Muscle layer of duodenum (tissue), 2 donors: ENCODE measurements at regions not wholly inside any gene's neighbourhood (a gene's known extent, or its start where the extent isn't known, plus 50 kb on each side); places are given as distances from the start of the nearest gene placed in this dataset.
"Not testable (repeated sequence)": the region's sequence is repeated elsewhere in the genome, so short reads cannot be mapped to it uniquely, and the experiment has no call there.

ENCODE experiments used
- H3K27ac ChIP-seq: one replicate; pipeline ENCODE4 v1.7.0; 2013; ENCODE audit warnings: mild to moderate bottlenecking, low read length
- H3K27me3 ChIP-seq: one replicate; pipeline ENCODE4 v1.7.0; 2013; ENCODE audit warnings: low read depth, mild to moderate bottlenecking, control low read depth, low read length
- H3K36me3 ChIP-seq, 2 donors: one replicate each; pipeline ENCODE4 v1.7.0; 2013; ENCODE audit warnings: low read length in 2 of 2, control low read depth in 1 of 2, mild to moderate bottlenecking in 1 of 2; ENCODE audit not compliant: insufficient read depth in 2 of 2, control insufficient read depth in 1 of 2
- H3K4me1 ChIP-seq, 2 donors: one replicate each; pipeline ENCODE4 v1.7.0; 2013; ENCODE audit warnings: low read length in 2 of 2, mild to moderate bottlenecking in 2 of 2, control low read depth in 1 of 2, moderate library complexity in 1 of 2; ENCODE audit not compliant: insufficient read depth in 2 of 2, control insufficient read depth in 1 of 2
- H3K4me3 ChIP-seq, 2 donors: one replicate each; pipeline ENCODE4 v1.7.0; 2013; ENCODE audit warnings: low read length in 2 of 2, low read depth in 1 of 2, mild to moderate bottlenecking in 1 of 2
- H3K9me3 ChIP-seq, 2 donors: one replicate each; pipeline ENCODE4 v1.7.0; 2013; ENCODE audit warnings: low read length in 2 of 2, control low read depth in 1 of 2, mild to moderate bottlenecking in 1 of 2; ENCODE audit not compliant: control insufficient read depth in 1 of 2
- donor health status: healthy.

DNA sequence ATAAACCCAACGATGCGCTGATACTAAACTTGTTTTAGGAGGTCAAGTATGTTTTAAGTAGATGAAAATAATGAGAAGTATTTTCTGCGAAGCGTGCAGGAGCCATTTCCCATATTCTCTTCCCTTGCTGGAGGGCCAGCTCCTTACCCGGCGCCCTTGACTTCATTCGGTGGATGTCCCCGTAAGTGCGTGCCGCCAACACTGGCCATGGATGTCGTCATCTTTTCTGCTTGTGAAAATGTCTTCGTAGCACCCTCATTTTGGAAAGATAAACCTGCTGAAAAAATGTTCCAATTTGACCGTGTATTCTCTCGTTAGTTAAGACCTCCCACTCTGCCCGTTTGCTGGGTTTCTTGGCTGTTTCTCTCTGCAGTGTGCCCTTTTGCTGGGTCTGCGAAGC lies 127.5 kb downstream of the RTP5 start:
- Histone ChIP-seq H3K36me3 (no peaks in the 10 kb centered on the region), H3K27me3 (no peaks in the 10 kb centered on the region), H3K27ac (no peak overlapping the region), H3K9me3 (no peaks in the 10 kb centered on the region), H3K4me3 (no peak overlapping the region), H3K4me1 (no peaks in the 10 kb centered on the region)

GRCh38 chr2:241999184-241999583 lies 129.7 kb downstream of the RTP5 start:
- no peaks in the 10 kb centered on the region for H3K9me3 ChIP-seq
- no peak overlapping the region for H3K27ac ChIP-seq
- H3K36me3 ChIP-seq, result no peaks in the 10 kb centered on the region
- H3K4me3 ChIP-seq, result no peak overlapping the region
- no peaks in the 10 kb centered on the region for H3K4me1 ChIP-seq
- no peaks in the 10 kb centered on the region for H3K27me3 ChIP-seq

- Histone ChIP-seq H3K4me3 (no peak overlapping the region), H3K36me3 (no peaks in the 10 kb centered on the region), H3K27me3 (no peaks in the 10 kb centered on the region), H3K4me1 (no peaks in the 10 kb centered on the region), H3K9me3 (no peaks in the 10 kb centered on the region), H3K27ac (no peak overlapping the region)
Observed at GRCh38 chr2:242001853-242002252, 132.3 kb downstream of the RTP5 start.

DNA sequence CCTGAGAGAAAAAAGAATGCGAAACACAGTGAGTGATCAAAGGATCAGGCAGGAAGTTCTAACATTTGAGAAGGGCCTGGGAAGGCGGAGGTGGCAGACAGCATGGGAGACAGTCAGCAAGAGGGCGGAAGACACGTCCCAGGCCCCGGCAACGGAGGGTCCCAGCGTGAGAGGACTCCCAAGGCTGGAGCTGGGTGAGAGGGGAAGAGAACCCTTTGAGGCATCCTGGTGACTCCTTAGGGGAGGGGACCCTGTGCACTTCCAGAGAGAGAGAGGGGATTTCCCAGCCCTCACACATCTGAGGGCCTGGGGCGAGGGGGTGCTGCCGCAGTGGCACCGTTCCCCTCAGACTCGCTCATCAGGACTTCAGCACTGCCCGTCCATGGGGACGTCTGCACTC lies 133.4 kb downstream of the RTP5 start:
- Histone ChIP-seq H3K27ac (no peak overlapping the region), H3K9me3 (no peaks in the 10 kb centered on the region), H3K36me3 (no peaks in the 10 kb centered on the region), H3K4me3 (no peak overlapping the region), H3K27me3 (no peaks in the 10 kb centered on the region), H3K4me1 (no peaks in the 10 kb centered on the region)

GRCh38 chr2:242004223-242004901 lies 134.8 kb downstream of the RTP5 start:
- H3K4me1 ChIP-seq, result no peaks in the 10 kb centered on the region
- no peaks in the 10 kb centered on the region for H3K27me3 ChIP-seq
- no peak overlapping the region for H3K27ac ChIP-seq
- H3K36me3 ChIP-seq, result no peaks in the 10 kb centered on the region
- no peaks in the 10 kb centered on the region for H3K9me3 ChIP-seq
- no peak overlapping the region for H3K4me3 ChIP-seq

DNA sequence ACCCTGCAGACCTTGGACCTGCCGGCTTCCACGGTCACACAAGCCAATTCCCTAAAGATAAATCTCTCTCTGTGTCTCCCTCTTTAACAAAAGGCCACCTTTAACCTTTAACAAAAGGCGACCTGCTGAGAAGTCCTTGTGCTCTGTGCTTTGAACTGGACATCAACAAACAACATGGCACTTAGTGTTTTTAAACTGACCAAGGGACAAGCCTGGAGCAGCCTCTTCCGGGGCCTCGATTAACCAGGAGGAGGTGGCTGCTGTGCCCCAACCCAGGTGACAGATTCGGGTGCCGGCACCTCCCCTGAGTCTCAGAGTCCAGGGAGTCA lies 135.3 kb downstream of the RTP5 start:
- Histone ChIP-seq H3K27ac (no peak overlapping the region), H3K4me3 (no peak overlapping the region), H3K4me1 (no peaks in the 10 kb centered on the region), H3K36me3 (no peaks in the 10 kb centered on the region), H3K27me3 (no peaks in the 10 kb centered on the region), H3K9me3 (no peaks in the 10 kb centered on the region)

- not testable (repeated sequence) for H3K36me3 ChIP-seq, H3K27ac ChIP-seq, H3K9me3 ChIP-seq, H3K4me1 ChIP-seq, H3K4me3 ChIP-seq, H3K27me3 ChIP-seq
Observed at GRCh38 chr2:242006091-242006634, 136.6 kb downstream of the RTP5 start.

GRCh38 chr2:242008908-242009307 lies 139.4 kb downstream of the RTP5 start:
- H3K9me3 ChIP-seq, H3K27me3 ChIP-seq, H3K36me3 ChIP-seq, H3K4me3 ChIP-seq, H3K4me1 ChIP-seq, H3K27ac ChIP-seq: not testable (repeated sequence)

- H3K27ac ChIP-seq, H3K4me1 ChIP-seq, H3K9me3 ChIP-seq, H3K36me3 ChIP-seq, H3K4me3 ChIP-seq, H3K27me3 ChIP-seq: not testable (repeated sequence)
Observed at GRCh38 chr2:242009846-242010245, 140.3 kb downstream of the RTP5 start.

DNA sequence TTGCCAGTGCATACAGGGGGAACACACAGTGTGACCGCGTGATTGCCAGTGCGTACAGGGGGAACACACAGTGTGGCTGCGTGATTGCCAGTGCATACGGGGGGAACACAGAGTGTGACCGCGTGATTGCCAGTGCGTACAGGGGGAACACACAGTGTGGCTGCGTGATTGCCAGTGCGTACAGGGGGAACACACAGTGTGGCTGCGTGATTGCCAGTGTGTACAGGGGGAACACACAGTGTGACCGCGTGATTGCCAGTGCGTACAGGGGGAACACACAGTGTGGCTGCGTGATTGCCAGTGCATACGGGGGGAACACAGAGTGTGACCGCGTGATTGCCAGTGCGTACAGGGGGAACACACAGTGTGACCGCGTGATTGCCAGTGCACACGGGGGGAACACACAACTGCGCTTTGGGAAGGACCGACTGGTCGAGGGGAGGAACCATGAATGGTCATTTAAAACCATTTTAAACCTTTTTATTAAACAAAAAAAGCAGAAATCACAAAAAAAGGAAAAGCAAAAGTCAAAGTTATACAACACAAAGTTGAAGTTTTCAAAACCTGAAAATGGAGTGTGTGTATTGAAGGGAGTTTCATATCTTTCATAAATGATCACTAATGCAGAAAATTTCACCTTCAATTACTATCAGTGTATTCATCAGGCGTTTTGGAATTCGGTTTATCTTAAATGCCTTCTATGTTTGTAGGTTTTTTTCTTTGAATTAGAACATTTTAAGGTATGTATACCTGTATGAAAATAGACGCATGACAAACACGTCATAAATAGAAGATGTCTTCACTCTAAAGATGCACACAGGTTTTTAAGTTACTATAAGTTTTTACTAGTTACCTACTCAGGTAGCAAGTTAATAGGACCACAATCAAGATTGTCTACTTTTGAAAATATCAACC lies 141.0 kb downstream of the RTP5 start:
- H3K27ac ChIP-seq, H3K4me3 ChIP-seq, H3K36me3 ChIP-seq: not testable (repeated sequence)

GRCh38 chr2:242011167-242011513 lies 141.6 kb downstream of the RTP5 start:
- H3K9me3 ChIP-seq, result no peaks in the 10 kb centered on the region
- H3K27ac ChIP-seq, result no peak overlapping the region
- H3K36me3 ChIP-seq, result no peaks in the 10 kb centered on the region
- no peaks in the 10 kb centered on the region for H3K4me1 ChIP-seq
- H3K4me3 ChIP-seq, result no peak overlapping the region
- no peaks in the 10 kb centered on the region for H3K27me3 ChIP-seq

More for the DNA sequence above, 141.0 kb downstream of the RTP5 start:
- not testable (repeated sequence) for H3K9me3 ChIP-seq, H3K4me1 ChIP-seq, H3K27me3 ChIP-seq
